WTC11 (cell line): ENCODE measurements at regions not wholly inside any gene's neighbourhood (a gene's known extent, or its start where the extent isn't known, plus 50 kb on each side); places are given as distances from the start of the nearest gene placed in this dataset.

Experiments used
- ATAC-seq: fragments of 200-7000 bp; cut with Tn5 transposase; 2 replicates; pipeline ENCODE4 v1.10.0; 2021; ENCODE audit warnings: mild to moderate bottlenecking, moderate library complexity
- CTCF ChIA-PET: fragments of 300-600 bp; sonication (Branson Sonifier 250); formaldehyde crosslinking; loops from one replicate; lab custom pipeline; 2021; ENCODE audit warnings: antibody characterized with exemption; lab: Charles Lee
- POLR2A ChIA-PET: fragments of 350-600 bp; sonication (Branson Sonifier 250); formaldehyde crosslinking; loops from one replicate; lab custom pipeline; 2021; ENCODE audit warnings: antibody characterized with exemption; lab: Charles Lee
- DNase-seq: peaks from one replicate; pipeline ENCODE4 v3.0.0; 2021; ENCODE audit warnings: low spot score
- H3K27ac Mint-ChIP-seq: 2 replicates; pipeline ENCODE4 v1.8.0; 2021; ENCODE audit warnings: mixed read lengths
- H3K27me3 Mint-ChIP-seq: 2 replicates; pipeline ENCODE4 v1.8.0; 2021; ENCODE audit warnings: low read depth, mild to moderate bottlenecking, moderate library complexity, mixed read lengths
- H3K36me3 Mint-ChIP-seq: 2 replicates; pipeline ENCODE4 v1.8.0; 2021; ENCODE audit warnings: mixed read lengths
- H3K4me1 Mint-ChIP-seq: 2 replicates; pipeline ENCODE4 v1.8.0; 2022; ENCODE audit warnings: mixed read lengths
- H3K4me3 Mint-ChIP-seq: 2 replicates; pipeline ENCODE4 v1.8.0; 2021; ENCODE audit warnings: mild to moderate bottlenecking, moderate library complexity, mixed read lengths
- H3K9me3 Mint-ChIP-seq: 2 replicates; pipeline ENCODE4 v1.8.0; 2021; ENCODE audit warnings: mixed read lengths
- AR ChIP-seq: fragments of 250-450 bp; sonication (Bioruptor Pico); IDR thresholded peaks from 2 replicates; pipeline ENCODE4 v1.9.0; 2021; ENCODE audit warnings: mild to moderate bottlenecking
- ATF1 ChIP-seq: sonication (generic); formaldehyde crosslinking; IDR thresholded peaks from 2 replicates; pipeline ENCODE4 v1.8.1; 2023; ENCODE audit warnings: mild to moderate bottlenecking, moderate library complexity, missing genetic modification reagents
- E2F1 ChIP-seq: sonication (generic); formaldehyde crosslinking; IDR thresholded peaks from 2 replicates; pipeline ENCODE4 v1.8.0; 2022; ENCODE audit warnings: mild to moderate bottlenecking, missing genetic modification reagents
- E2F5 ChIP-seq: sonication (generic); formaldehyde crosslinking; IDR thresholded peaks from 2 replicates; pipeline ENCODE4 v1.8.1; 2022; ENCODE audit warnings: mild to moderate bottlenecking, moderate library complexity, missing genetic modification reagents
- IRF2 ChIP-seq: sonication (generic); formaldehyde crosslinking; IDR thresholded peaks from 2 replicates; pipeline ENCODE4 v1.8.0; 2022; ENCODE audit warnings: low read depth, missing genetic modification reagents, borderline replicate concordance
- JUN ChIP-seq: sonication (generic); formaldehyde crosslinking; IDR thresholded peaks from 2 replicates; pipeline ENCODE4 v1.8.0; 2023; ENCODE audit warnings: mild to moderate bottlenecking, missing genetic modification reagents
- MXD4 ChIP-seq: fragments of 250-450 bp; sonication (Bioruptor Pico); IDR thresholded peaks from 2 replicates; pipeline ENCODE4 v1.8.0; 2021; ENCODE audit warnings: mild to moderate bottlenecking, moderate library complexity, borderline replicate concordance
- NFYB ChIP-seq: sonication (generic); formaldehyde crosslinking; conservative IDR thresholded peaks from 2 replicates; pipeline ENCODE4 v1.8.0; 2022; ENCODE audit warnings: low read depth, missing genetic modification reagents
- NR3C1 ChIP-seq: sonication (generic); formaldehyde crosslinking; conservative IDR thresholded peaks from 2 replicates; pipeline ENCODE4 v1.8.1; 2023; ENCODE audit warnings: low read depth, mild to moderate bottlenecking, missing genetic modification reagents
- TEAD1 ChIP-seq: sonication (generic); formaldehyde crosslinking; IDR thresholded peaks from 2 replicates; pipeline ENCODE4 v1.8.0; 2022; ENCODE audit warnings: mild to moderate bottlenecking, missing genetic modification reagents
- USF1 ChIP-seq: sonication (generic); formaldehyde crosslinking; IDR thresholded peaks from 2 replicates; pipeline ENCODE4 v1.8.0; 2022; ENCODE audit warnings: mild to moderate bottlenecking, missing genetic modification reagents
- ZNF281 ChIP-seq: sonication (generic); formaldehyde crosslinking; IDR thresholded peaks from 2 replicates; pipeline ENCODE4 v1.8.0; 2023; ENCODE audit warnings: mild to moderate bottlenecking, missing genetic modification reagents
- ZNF416 ChIP-seq: fragments of 250-450 bp; sonication (Bioruptor Pico); IDR thresholded peaks from 2 replicates; pipeline ENCODE4 v1.9.0; 2021; ENCODE audit warnings: mild to moderate bottlenecking, inconsistent platforms
- ZNF423 ChIP-seq: fragments of 250-450 bp; sonication (Bioruptor Pico); IDR thresholded peaks from 2 replicates; pipeline ENCODE4 v2.1.2; 2022; ENCODE audit warnings: mild to moderate bottlenecking, moderate library complexity
- TF ChIP-seq, protein P1 (sequence below): sonication (generic); formaldehyde crosslinking; IDR thresholded peaks from 2 replicates; pipeline ENCODE4 v1.8.1; 2023; ENCODE audit warnings: mild to moderate bottlenecking, moderate library complexity, missing genetic modification reagents
- TF ChIP-seq, protein P2 (sequence below): sonication (generic); formaldehyde crosslinking; IDR thresholded peaks from 2 replicates; pipeline ENCODE4 v1.8.1; 2023; ENCODE audit warnings: mild to moderate bottlenecking, missing genetic modification reagents
- TF ChIP-seq, protein P3 (sequence below): sonication (generic); formaldehyde crosslinking; IDR thresholded peaks from 2 replicates; pipeline ENCODE4 v1.8.0; 2023; ENCODE audit warnings: missing genetic modification reagents

DNA sequence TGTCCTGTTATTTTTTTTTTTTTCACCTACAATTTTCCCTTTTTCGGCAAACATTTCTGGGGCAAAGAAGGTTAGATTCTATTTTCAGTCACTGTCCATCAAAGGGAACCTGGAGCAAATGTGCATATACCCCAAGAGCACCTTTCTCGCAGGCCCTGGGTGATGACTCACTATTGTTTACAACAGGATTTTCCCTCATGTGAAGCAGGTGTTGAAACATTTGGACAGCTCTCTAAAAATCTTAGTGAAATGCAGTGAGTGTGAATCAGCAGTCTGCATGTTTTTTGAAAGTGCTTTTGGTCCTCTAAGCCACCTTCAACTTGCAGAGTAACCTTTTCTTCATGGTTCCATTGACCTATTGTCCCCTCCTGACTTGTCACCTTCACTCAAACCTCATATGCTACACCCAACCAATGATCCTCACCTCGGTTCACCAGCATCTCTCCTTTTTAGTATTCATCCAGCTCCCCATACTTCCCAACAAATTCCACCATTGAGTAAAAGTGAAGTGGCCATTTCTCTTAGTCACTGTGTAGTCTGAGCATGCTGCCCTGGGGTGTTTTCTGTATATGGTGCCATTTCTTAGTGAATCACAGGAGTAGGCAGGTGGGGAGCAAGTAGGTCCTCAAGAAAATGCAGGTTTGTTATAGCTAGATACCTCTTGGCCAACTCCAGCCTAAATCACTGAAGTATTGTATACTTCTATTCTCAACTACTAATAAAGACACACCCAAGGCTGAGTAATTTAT is 260.2 kb downstream of the BMP4 start:
- Mint-ChIP-seq H3K4me1 (no peaks in the 10 kb centered on the region), H3K27ac (no peak overlapping the region), H3K36me3 (no peaks in the 10 kb centered on the region), H3K9me3 (peaks cover 10% of the 10 kb centered on the region), H3K4me3 (no peak overlapping the region), H3K27me3 (no peaks in the 10 kb centered on the region)
- TF ChIP-seq TEAD1 (CRISPR knock-in tag) (no peak), E2F5 (no peak), ATF1 (CRISPR knock-in tag) (no peak)
- ChIA-PET CTCF (no interaction called here), POLR2A (no interaction called here)
- no peak for ATAC-seq
- DNase-seq, result no peak

DNA sequence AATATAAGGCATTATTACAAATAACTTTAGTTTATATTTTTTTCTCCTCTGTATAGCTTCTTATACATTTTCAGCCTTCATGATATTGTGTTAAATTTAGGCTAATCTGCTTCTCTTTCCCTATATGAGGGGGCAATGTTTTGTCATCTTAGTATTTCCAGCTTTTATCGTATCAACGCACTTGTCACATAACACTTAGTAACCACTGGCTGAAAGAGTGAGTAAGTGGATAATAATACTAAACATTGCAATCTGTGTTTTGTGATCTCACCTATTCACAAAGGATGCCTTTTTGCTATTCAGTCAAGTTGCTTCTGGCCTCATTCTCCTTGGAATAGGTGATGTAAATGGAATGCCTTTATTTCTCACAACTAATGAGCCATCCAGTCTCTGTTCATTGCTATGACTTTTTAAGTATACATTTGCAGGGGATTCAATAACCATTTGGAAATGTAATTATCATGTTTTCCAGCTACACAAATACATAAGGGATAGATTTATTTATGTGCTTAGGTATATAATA is 260.9 kb downstream of the BMP4 start:
- POLR2A ChIA-PET, result no interaction called here
- no peak for ATAC-seq
- no peak overlapping the region for H3K4me3 Mint-ChIP-seq

More for the DNA sequence above, 260.9 kb downstream of the BMP4 start:
- Mint-ChIP-seq H3K27ac (no peak overlapping the region), H3K9me3 (peaks cover 7% of the 10 kb centered on the region), H3K4me1 (no peaks in the 10 kb centered on the region), H3K36me3 (no peaks in the 10 kb centered on the region), H3K27me3 (no peaks in the 10 kb centered on the region)
- DNase-seq, result no peak
- CTCF ChIA-PET, result no interaction called here
- TF ChIP-seq E2F1, result no peak
- no peak for TF ChIP-seq AR
- no peak for TF ChIP-seq ZNF281 (CRISPR knock-in tag)
- TF ChIP-seq, protein P1, sequence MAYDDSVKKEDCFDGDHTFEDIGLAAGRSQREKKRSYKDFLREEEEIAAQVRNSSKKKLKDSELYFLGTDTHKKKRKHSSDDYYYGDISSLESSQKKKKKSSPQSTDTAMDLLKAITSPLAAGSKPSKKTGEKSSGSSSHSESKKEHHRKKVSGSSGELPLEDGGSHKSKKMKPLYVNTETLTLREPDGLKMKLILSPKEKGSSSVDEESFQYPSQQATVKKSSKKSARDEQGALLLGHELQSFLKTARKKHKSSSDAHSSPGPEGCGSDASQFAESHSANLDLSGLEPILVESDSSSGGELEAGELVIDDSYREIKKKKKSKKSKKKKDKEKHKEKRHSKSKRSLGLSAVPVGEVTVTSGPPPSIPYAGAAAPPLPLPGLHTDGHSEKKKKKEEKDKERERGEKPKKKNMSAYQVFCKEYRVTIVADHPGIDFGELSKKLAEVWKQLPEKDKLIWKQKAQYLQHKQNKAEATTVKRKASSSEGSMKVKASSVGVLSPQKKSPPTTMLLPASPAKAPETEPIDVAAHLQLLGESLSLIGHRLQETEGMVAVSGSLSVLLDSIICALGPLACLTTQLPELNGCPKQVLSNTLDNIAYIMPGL (CRISPR knock-in tag), result no peak
- TF ChIP-seq NFYB (CRISPR knock-in tag), result no peak
- TF ChIP-seq JUN (CRISPR knock-in tag), result no peak
- no peak for TF ChIP-seq MXD4
- TF ChIP-seq, protein P2, sequence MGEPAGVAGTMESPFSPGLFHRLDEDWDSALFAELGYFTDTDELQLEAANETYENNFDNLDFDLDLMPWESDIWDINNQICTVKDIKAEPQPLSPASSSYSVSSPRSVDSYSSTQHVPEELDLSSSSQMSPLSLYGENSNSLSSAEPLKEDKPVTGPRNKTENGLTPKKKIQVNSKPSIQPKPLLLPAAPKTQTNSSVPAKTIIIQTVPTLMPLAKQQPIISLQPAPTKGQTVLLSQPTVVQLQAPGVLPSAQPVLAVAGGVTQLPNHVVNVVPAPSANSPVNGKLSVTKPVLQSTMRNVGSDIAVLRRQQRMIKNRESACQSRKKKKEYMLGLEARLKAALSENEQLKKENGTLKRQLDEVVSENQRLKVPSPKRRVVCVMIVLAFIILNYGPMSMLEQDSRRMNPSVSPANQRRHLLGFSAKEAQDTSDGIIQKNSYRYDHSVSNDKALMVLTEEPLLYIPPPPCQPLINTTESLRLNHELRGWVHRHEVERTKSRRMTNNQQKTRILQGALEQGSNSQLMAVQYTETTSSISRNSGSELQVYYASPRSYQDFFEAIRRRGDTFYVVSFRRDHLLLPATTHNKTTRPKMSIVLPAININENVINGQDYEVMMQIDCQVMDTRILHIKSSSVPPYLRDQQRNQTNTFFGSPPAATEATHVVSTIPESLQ (CRISPR knock-in tag), result no peak
- TF ChIP-seq ZNF416, result no peak
- TF ChIP-seq, protein P3, sequence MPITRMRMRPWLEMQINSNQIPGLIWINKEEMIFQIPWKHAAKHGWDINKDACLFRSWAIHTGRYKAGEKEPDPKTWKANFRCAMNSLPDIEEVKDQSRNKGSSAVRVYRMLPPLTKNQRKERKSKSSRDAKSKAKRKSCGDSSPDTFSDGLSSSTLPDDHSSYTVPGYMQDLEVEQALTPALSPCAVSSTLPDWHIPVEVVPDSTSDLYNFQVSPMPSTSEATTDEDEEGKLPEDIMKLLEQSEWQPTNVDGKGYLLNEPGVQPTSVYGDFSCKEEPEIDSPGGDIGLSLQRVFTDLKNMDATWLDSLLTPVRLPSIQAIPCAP (CRISPR knock-in tag), result no peak
- TF ChIP-seq NR3C1, result no peak
- no peak for TF ChIP-seq IRF2 (CRISPR knock-in tag)
- no peak for TF ChIP-seq TEAD1 (CRISPR knock-in tag)
- TF ChIP-seq ZNF423 (CRISPR knock-in tag), result no peak
- no peak for TF ChIP-seq USF1 (CRISPR knock-in tag)
- TF ChIP-seq, all 79 proteins: peak for 0
